ENCODE measurements at regions not wholly inside any gene's neighbourhood (a gene's known extent, or its start where the extent isn't known, plus 50 kb on each side); places are given as distances from the start of the nearest gene placed in this dataset.

DNA sequence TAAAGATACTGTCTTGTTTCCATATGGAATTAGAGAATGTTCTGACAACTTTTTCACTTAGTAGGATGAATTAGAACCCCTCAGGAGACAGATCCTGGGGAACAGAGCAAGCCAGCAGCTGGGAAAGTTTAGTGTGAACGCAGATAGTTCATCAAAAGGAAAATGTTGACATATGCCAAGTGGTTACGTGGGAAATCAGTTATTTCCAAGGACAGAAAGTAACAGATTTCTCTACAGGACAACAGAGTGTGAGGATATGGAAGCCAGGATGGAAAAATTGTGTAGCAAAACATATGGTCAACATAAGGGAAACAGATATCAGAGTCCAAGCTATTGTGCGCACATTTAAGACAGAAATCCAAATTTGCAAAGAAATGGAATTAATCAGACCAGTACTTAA is 419.5 kb downstream of the LRRIQ3 start:
- no peak overlapping the region for H3K4me2 ChIP-seq (ENCODE audit: insufficient read depth, low read length)
- intact Hi-C loops (cut with micrococcal nuclease): no loop called here
- no TSS peak for BruUV-seq (replicated peaks)
- FAIRE-seq: no peak
- H3K36me3 ChIP-seq (ENCODE audit: control insufficient read depth in 2 of 2, extremely low read depth in 1 of 2, insufficient read depth in 2 of 2, low read length in 2 of 2): no peaks in the 10 kb centered on the region
- no peaks in the 10 kb centered on the region for H3K27me3 ChIP-seq (ENCODE audit: control insufficient read depth in 2 of 2, insufficient read depth in 2 of 2, low read length in 2 of 2)
- DNase-seq (ENCODE audit: low read depth, low spot score): no peak
- ChIA-PET CTCF (no interaction called here), POLR2A (no interaction called here)
- no peaks in the 10 kb centered on the region for H3K79me2 ChIP-seq (ENCODE audit: control insufficient read depth, insufficient read depth, low read length)
- no peak overlapping the region for H2AFZ ChIP-seq (ENCODE audit: low read depth, low read length)
- no peaks in the 10 kb centered on the region for H3K9me1 ChIP-seq (replicated peaks; ENCODE audit: control insufficient read depth, extremely low read depth, insufficient read depth, low read length)
- no peaks in the 10 kb centered on the region for H3K4me1 ChIP-seq (ENCODE audit: control insufficient read depth, extremely low read depth, insufficient read depth, low read length)
- no peak overlapping the region for H3K4me3 ChIP-seq (replicated peaks in 1 of 3; ENCODE audit: insufficient read depth in 1 of 3, low read depth in 1 of 3, low read length in 3 of 3)
- TF ChIP-seq POLR2A (IDR thresholded peaks at IDR 0.05; ENCODE audit: low read depth, low read length) (no peak), MYC (IDR thresholded peaks at IDR 0.05; ENCODE audit: low read depth, low read length) (no peak), GATA2 (IDR thresholded peaks at IDR 0.05; ENCODE audit: insufficient read depth, insufficient read length, low read depth, low read length) (no peak), FOS (IDR thresholded peaks at IDR 0.05; ENCODE audit: borderline replicate concordance, insufficient read depth, low read length) (no peak), POLR2AphosphoS5 (IDR thresholded peaks at IDR 0.05; ENCODE audit: insufficient read depth, low read depth, low read length) (no peak)
- TF ChIP-seq, protein P1, sequence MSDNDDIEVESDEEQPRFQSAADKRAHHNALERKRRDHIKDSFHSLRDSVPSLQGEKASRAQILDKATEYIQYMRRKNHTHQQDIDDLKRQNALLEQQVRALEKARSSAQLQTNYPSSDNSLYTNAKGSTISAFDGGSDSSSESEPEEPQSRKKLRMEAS (IDR thresholded peaks at IDR 0.05; ENCODE audit: insufficient read depth, insufficient read length): no peak
- TF ChIP-seq, protein P2, sequence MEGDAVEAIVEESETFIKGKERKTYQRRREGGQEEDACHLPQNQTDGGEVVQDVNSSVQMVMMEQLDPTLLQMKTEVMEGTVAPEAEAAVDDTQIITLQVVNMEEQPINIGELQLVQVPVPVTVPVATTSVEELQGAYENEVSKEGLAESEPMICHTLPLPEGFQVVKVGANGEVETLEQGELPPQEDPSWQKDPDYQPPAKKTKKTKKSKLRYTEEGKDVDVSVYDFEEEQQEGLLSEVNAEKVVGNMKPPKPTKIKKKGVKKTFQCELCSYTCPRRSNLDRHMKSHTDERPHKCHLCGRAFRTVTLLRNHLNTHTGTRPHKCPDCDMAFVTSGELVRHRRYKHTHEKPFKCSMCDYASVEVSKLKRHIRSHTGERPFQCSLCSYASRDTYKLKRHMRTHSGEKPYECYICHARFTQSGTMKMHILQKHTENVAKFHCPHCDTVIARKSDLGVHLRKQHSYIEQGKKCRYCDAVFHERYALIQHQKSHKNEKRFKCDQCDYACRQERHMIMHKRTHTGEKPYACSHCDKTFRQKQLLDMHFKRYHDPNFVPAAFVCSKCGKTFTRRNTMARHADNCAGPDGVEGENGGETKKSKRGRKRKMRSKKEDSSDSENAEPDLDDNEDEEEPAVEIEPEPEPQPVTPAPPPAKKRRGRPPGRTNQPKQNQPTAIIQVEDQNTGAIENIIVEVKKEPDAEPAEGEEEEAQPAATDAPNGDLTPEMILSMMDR (IDR thresholded peaks at IDR 0.05; ENCODE audit: extremely low read depth in 1 of 2, insufficient read depth in 1 of 2, low read depth in 1 of 2, low read length in 2 of 2): no peak
- H3K9me3 ChIP-seq (replicated peaks; ENCODE audit: control insufficient read depth, insufficient read depth, low read length): no peaks in the 10 kb centered on the region
- no peak overlapping the region for H3K27ac ChIP-seq (ENCODE audit: insufficient read depth, low read depth, low read length)
- H4K20me1 ChIP-seq (replicated peaks; ENCODE audit: control insufficient read depth, extremely low read depth, insufficient read depth, low read length): no peaks in the 10 kb centered on the region
- H3K9ac ChIP-seq (replicated peaks; ENCODE audit: extremely low read depth, insufficient read depth, low read length): no peak overlapping the region
- dilution Hi-C loops (cut with MboI; ENCODE audit: extremely low pct_ligation_motif_present, low sequenced_read_pairs): no loop called here

DNA sequence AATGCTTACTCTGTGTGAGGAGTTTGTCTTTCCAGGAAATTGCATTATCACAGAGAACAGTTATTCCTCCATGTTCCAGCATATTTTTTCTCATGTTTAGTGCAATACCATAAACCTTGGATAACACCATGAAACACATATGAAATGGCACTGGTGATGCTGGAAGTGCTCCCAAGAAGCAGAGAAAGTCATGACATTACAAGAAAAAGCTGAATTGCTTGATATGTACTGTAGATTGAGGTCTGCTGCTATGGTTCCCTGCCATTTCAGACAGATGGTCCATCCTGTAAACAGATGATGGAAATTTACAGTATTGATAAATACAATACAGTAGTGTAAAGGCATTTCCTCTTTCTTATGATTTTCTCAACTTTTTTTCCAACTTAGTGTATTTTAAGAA is 422.1 kb downstream of the LRRIQ3 start:
- intact Hi-C loops (cut with micrococcal nuclease) (no loop called here), dilution Hi-C loops (cut with MboI; ENCODE audit: extremely low pct_ligation_motif_present, low sequenced_read_pairs) (no loop called here)

More for the DNA sequence above, 422.1 kb downstream of the LRRIQ3 start:
- FAIRE-seq (no peak), DNase-seq (ENCODE audit: low read depth, low spot score) (no peak)
- ChIA-PET CTCF (no interaction called here), POLR2A (no interaction called here)
- BruUV-seq (replicated peaks): no TSS peak
- Histone ChIP-seq H2AFZ (ENCODE audit: low read depth, low read length) (no peak overlapping the region), H3K4me3 (replicated peaks in 1 of 3; ENCODE audit: insufficient read depth in 1 of 3, low read depth in 1 of 3, low read length in 3 of 3) (no peak overlapping the region), H3K4me2 (ENCODE audit: insufficient read depth, low read length) (no peak overlapping the region), H3K9me3 (replicated peaks; ENCODE audit: control insufficient read depth, insufficient read depth, low read length) (no peaks in the 10 kb centered on the region), H3K9me1 (replicated peaks; ENCODE audit: control insufficient read depth, extremely low read depth, insufficient read depth, low read length) (no peaks in the 10 kb centered on the region), H3K36me3 (ENCODE audit: control insufficient read depth in 2 of 2, extremely low read depth in 1 of 2, insufficient read depth in 2 of 2, low read length in 2 of 2) (no peaks in the 10 kb centered on the region), H3K4me1 (ENCODE audit: control insufficient read depth, extremely low read depth, insufficient read depth, low read length) (no peaks in the 10 kb centered on the region), H3K9ac (replicated peaks; ENCODE audit: extremely low read depth, insufficient read depth, low read length) (no peak overlapping the region), H3K79me2 (ENCODE audit: control insufficient read depth, insufficient read depth, low read length) (no peaks in the 10 kb centered on the region), H3K27me3 (ENCODE audit: control insufficient read depth in 2 of 2, insufficient read depth in 2 of 2, low read length in 2 of 2) (no peaks in the 10 kb centered on the region), H3K27ac (ENCODE audit: insufficient read depth, low read depth, low read length) (no peak overlapping the region), H4K20me1 (replicated peaks; ENCODE audit: control insufficient read depth, extremely low read depth, insufficient read depth, low read length) (no peaks in the 10 kb centered on the region)
- no peak for TF ChIP-seq FOS (IDR thresholded peaks at IDR 0.05; ENCODE audit: borderline replicate concordance, insufficient read depth, low read length)
- TF ChIP-seq, protein P1 (IDR thresholded peaks at IDR 0.05; ENCODE audit: insufficient read depth, insufficient read length): no peak
- no peak for TF ChIP-seq MYC (IDR thresholded peaks at IDR 0.05; ENCODE audit: low read depth, low read length)
- no peak for TF ChIP-seq POLR2A (IDR thresholded peaks at IDR 0.05; ENCODE audit: low read depth, low read length)
- no peak for TF ChIP-seq POLR2AphosphoS5 (IDR thresholded peaks at IDR 0.05; ENCODE audit: insufficient read depth, low read depth, low read length)
- TF ChIP-seq, protein P2 (IDR thresholded peaks at IDR 0.05; ENCODE audit: extremely low read depth in 1 of 2, insufficient read depth in 1 of 2, low read depth in 1 of 2, low read length in 2 of 2): no peak
- no peak for TF ChIP-seq GATA2 (IDR thresholded peaks at IDR 0.05; ENCODE audit: insufficient read depth, insufficient read length, low read depth, low read length)

Measured in endothelial cell of umbilical vein (primary cell).